Activated naive CD4-positive, alpha-beta T cell (primary cell): ENCODE measurements at regions not wholly inside any gene's neighbourhood (a gene's known extent, or its start where the extent isn't known, plus 50 kb on each side); places are given as distances from the start of the nearest gene placed in this dataset.

Source experiments
- DNase-seq, 4 experiments: peaks; one replicate each; lab custom pipeline; 2025; lab: John Stamatoyannopoulos, UW

DNA sequence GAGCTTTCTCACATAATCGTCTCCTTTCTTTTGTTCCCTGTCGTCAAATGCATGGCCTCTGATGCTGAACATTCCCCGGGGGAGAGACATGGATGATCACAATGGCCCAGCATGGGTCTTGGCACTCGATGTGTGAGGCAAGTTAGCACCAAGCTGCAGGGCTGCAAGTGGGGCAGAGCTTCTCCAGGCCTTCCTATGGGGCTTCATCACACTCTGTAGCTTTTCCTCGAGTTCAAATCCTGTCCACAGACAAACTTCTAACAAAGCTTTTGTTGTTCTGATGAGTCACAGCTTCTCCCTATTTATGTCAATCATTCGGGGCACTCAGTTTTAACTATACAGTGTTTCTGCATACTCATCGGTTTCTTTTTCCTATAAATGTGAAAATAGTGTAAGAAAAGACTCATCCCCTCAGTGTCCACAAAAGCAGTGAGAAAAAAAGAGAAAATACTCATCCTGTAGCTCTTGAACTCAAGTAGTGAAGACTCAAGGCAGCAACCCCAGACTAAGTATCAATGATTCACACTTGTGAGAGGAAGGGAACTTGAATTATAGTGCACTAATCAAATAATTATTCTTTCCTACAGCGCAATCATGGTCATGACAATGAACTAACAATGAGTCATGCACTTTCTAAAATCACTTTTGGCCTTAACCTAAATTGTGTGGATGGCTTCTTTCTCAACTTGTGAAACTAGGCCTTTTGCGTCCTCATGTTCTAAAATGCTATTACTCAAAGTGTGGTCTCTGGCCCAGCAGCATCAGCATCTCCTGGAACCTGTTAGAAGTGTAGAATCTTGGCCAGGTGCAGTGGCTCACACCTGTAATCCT lies 68.4 kb upstream of the NOX3 start:
- no peak for DNase-seq

DNA sequence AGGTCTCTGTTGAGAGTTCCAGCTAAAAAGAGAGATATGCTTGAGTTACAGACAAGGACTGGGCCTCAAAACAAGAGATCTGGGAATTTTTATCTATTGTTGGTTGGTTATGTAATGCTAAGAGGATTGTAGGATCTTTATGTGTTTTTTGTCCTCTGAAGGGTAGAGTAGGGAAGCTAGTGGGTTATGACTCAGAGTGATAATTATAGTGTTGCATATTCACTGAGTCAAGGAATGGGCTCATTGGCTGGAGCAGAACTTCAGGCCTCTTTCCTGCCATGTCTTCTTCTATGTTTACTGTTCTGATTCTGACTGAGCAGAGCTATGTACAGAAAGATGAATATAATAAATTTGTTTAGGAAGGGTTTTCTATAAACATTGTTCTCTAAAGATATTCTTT lies 66.1 kb upstream of the NOX3 start:
- DNase-seq, result no peak

DNA sequence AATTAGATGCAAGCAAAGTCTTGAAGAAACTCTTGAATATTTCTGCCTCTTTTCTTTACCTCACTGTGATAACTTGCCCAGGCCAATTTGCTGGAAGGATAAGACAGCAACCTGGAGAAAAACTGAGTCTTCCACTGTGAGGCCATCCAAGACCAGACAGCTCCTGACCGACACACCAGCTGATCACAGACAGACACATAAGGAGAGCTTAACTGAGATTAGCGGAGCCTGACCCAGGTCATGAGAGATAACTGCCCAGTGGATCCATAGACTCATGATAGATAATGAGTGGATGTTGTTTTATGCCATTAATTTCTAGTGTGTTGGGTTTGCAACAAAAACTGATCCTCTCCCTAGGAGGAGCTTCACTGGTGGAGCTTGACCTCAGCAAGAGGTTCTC lies 64.4 kb upstream of the NOX3 start:
- DNase-seq, result no peak

DNA sequence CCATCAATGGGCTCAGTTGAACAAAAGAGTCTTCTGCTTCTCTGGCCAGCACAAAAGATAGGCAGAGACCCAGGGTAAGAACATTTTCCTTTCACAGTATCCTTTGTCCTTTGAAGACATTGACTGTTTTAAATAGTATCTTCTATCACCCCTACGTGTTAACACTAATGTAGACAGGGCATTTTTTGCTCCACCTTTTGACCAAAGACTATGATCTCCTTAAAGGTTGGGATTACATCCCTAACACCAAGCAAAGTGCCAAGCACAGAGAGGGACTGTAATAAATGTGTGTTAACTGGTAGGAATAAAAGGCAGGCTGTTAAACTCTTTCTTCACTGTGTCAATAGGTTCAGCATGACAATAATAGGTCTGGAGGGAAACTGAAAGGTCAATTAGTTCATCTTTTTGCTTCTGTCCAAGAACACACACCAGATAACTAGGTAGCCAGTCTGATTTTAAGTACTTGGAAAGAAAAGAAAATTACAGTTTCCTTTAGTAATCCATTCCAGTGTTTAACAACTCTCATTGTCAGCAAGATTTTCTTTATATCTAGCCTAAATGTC lies 63.6 kb upstream of the NOX3 start:
- no peak for DNase-seq

DNA sequence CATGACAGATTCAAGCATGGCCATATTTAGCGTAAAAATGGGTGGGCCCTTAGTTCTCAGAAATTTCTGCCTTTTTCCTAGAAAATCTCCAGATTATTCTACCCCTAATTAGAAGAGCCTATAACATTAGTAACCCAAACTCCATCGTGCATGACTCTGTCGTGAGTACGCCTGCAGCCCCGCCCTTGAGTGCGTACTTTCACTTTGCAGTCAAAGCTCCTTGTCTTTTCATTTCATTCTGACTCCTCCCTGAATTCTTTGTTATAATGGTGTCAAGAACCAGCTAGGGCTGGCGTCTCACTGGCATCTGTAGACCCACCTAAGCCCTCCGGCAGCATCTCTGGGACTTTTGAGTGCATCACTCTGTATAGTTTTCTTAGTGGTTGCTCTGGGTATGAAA lies 61.7 kb upstream of the NOX3 start:
- no peak for DNase-seq

DNA sequence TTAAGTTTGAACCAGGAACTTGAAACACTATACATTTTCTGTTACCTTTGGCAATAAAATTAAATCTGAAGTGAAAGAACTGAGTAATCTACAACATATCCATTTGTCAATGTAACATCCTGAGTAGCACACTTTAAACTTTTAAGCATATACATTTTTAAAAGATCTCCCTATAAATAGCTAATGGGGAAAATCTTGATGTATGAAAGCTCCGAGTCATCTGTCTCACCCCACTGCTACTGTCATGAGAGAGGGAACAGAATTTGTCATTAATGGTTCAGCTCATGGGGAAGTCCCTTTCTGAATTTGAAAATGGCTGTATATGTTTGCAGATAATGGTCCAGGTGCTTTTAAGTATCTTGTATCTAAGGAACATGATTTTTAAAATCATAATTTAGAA lies 55.2 kb upstream of the NOX3 start:
- DNase-seq, result no peak

DNA sequence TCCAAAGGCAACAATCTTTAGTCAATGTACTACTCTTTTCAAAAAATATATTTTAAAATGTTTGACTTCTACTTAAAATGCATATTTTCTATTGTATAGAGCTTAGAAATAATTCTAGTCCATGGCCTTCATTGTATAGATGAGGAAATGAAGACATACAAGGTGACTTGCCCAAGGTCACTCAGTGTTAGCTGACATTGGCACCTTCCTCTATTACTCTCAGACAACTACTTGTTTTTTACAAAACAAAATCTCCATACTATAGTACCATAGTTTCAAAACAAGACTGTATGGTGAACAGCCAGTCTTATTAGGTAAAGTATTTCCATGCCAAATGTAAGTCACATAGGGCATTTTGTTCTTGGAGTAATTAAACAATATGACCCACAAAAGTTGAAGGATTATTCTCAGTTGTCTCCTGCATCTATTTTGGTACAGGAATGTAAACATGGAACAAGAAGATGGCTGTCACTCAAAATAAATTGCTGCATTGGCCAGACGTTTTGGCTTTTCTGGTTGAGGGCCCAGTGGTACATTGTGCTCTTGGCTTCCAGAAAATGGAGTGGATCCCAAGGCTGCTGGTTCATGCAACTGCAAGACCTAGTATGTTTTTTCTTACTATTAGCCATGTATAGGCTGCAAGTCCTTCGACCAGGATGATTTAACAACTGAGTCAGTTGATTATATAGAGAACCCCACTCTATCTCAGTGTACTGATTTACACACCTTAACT lies 54.3 kb upstream of the NOX3 start:
- no peak for DNase-seq

DNA sequence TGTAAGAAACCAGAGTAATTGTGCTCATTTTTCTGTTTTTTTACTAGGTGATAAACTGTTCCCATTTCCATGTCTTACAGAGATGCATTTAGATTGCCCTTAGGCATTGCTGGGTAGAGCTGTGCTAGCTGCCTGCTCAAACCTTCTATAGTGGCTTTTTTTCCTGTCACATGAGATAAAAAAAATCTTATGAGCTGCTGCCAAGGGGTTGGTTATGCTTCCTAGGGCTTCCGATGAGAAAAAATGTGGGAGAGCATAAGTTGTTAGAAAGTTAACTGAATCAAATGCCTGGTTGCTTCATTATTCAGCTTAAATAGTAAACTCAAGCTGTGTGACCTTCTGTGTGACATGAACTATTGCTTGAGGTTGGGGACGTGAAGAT lies 50.0 kb upstream of the NOX3 start:
- DNase-seq, result no peak
